ENCODE measurements at regions not wholly inside any gene's neighbourhood (a gene's known extent, or its start where the extent isn't known, plus 50 kb on each side); places are given as distances from the start of the nearest gene placed in this dataset.
"Not testable (repeated sequence)": the region's sequence is repeated elsewhere in the genome, so short reads cannot be mapped to it uniquely, and the experiment has no call there.

GRCh38 chr9:40914772-40915659 lies 213.5 kb downstream of the FOXD4L6 start:
- Histone ChIP-seq H3K9me3 (ENCODE audit: control insufficient read depth in 2 of 2, low read length in 2 of 2) (peaks cover 51 to 72% of the 10 kb centered on the region in 2 experiments), H3K4me3 (ENCODE audit: low read depth, low read length) (no peak overlapping the region), H3K27ac (ENCODE audit: insufficient read depth, low read length, poor library complexity, severe bottlenecking) (no peak overlapping the region), H3K27me3 (ENCODE audit: control insufficient read depth, insufficient read depth, low read length) (no peaks in the 10 kb centered on the region), H3K36me3 (ENCODE audit: control insufficient read depth, insufficient read depth, low read length) (no peaks in the 10 kb centered on the region), H3K4me1 (ENCODE audit: control insufficient read depth, insufficient read depth, low read length, poor library complexity, severe bottlenecking) (no peaks in the 10 kb centered on the region)
- peaks cover 0 to 2% (median under 1%) of the 10 kb centered on the region in 4 donors for H3K4me1 Mint-ChIP-seq
- H3K27ac Mint-ChIP-seq: no peak overlapping the region
- H3K4me3 Mint-ChIP-seq: no peak overlapping the region
- H3K9me3 Mint-ChIP-seq: peaks cover 4 to 94% (median 64%) of the 10 kb centered on the region in 7 donors
- DNase-seq: no peak
- peaks cover 2% of the 10 kb centered on the region for H3K27me3 Mint-ChIP-seq
- ATAC-seq (ENCODE audit: low read depth in 2 of 2): no peak
- H3K36me3 Mint-ChIP-seq: no peaks in the 10 kb centered on the region

GRCh38 chr9:40913928-40914673 lies 214.4 kb downstream of the FOXD4L6 start:
- Histone ChIP-seq H3K4me1 (ENCODE audit: control insufficient read depth, insufficient read depth, low read length, poor library complexity, severe bottlenecking) (no peaks in the 10 kb centered on the region), H3K27ac (ENCODE audit: insufficient read depth, low read length, poor library complexity, severe bottlenecking) (no peak overlapping the region), H3K4me3 (ENCODE audit: low read depth, low read length) (no peak overlapping the region), H3K27me3 (ENCODE audit: control insufficient read depth, insufficient read depth, low read length) (no peaks in the 10 kb centered on the region), H3K36me3 (ENCODE audit: control insufficient read depth, insufficient read depth, low read length) (no peaks in the 10 kb centered on the region), H3K9me3 (ENCODE audit: control insufficient read depth in 2 of 2, low read length in 2 of 2) (peaks cover 57 to 77% of the 10 kb centered on the region in 2 experiments)
- H3K27me3 Mint-ChIP-seq: no peaks in the 10 kb centered on the region
- ATAC-seq (ENCODE audit: low read depth in 2 of 2): no peak
- peaks cover 0 to 2% (median under 1%) of the 10 kb centered on the region in 4 donors for H3K4me1 Mint-ChIP-seq
- no peak overlapping the region for H3K27ac Mint-ChIP-seq
- DNase-seq: no peak
- no peak overlapping the region for H3K4me3 Mint-ChIP-seq
- H3K36me3 Mint-ChIP-seq: no peaks in the 10 kb centered on the region
- peaks cover 4 to 93% (median 55%) of the 10 kb centered on the region in 7 donors for H3K9me3 Mint-ChIP-seq

- H3K9me3 ChIP-seq (ENCODE audit: control insufficient read depth in 2 of 2, low read length in 2 of 2): peaks cover 65 to 86% of the 10 kb centered on the region in 2 experiments
Measured at GRCh38 chr9:40913096-40913719, 215.3 kb downstream of the FOXD4L6 start.

GRCh38 chr9:40912679-40913078 lies 215.8 kb downstream of the FOXD4L6 start:
- not testable (repeated sequence) for H3K4me3 Mint-ChIP-seq; H3K27ac ChIP-seq (ENCODE audit: insufficient read depth, low read length, poor library complexity, severe bottlenecking); H3K4me3 ChIP-seq (ENCODE audit: low read depth, low read length); H3K36me3 ChIP-seq (ENCODE audit: control insufficient read depth, insufficient read depth, low read length); H3K4me1 ChIP-seq (ENCODE audit: control insufficient read depth, insufficient read depth, low read length, poor library complexity, severe bottlenecking); H3K27ac Mint-ChIP-seq; ATAC-seq (ENCODE audit: low read depth in 2 of 2); H3K27me3 Mint-ChIP-seq; H3K4me1 Mint-ChIP-seq; H3K36me3 Mint-ChIP-seq; H3K27me3 ChIP-seq (ENCODE audit: control insufficient read depth, insufficient read depth, low read length); DNase-seq
- peaks cover 5 to 94% (median 59%) of the 10 kb centered on the region in 7 donors for H3K9me3 Mint-ChIP-seq
- H3K9me3 ChIP-seq (ENCODE audit: control insufficient read depth in 2 of 2, low read length in 2 of 2): peaks cover 70 to 91% of the 10 kb centered on the region in 2 experiments

More at GRCh38 chr9:40913096-40913719, 215.3 kb downstream of the FOXD4L6 start:
- Mint-ChIP-seq H3K36me3 (no peaks in the 10 kb centered on the region), H3K9me3 (peaks cover 5 to 94% (median 58%) of the 10 kb centered on the region in 7 donors), H3K4me1 (peaks cover 0 to 2% (median under 1%) of the 10 kb centered on the region in 4 donors), H3K27ac (no peak overlapping the region), H3K27me3 (no peaks in the 10 kb centered on the region), H3K4me3 (no peak overlapping the region)
- H3K4me1 ChIP-seq (ENCODE audit: control insufficient read depth, insufficient read depth, low read length, poor library complexity, severe bottlenecking): no peaks in the 10 kb centered on the region
- no peak for ATAC-seq (ENCODE audit: low read depth in 2 of 2)
- H3K27me3 ChIP-seq (ENCODE audit: control insufficient read depth, insufficient read depth, low read length): no peaks in the 10 kb centered on the region
- no peaks in the 10 kb centered on the region for H3K36me3 ChIP-seq (ENCODE audit: control insufficient read depth, insufficient read depth, low read length)
- no peak overlapping the region for H3K4me3 ChIP-seq (ENCODE audit: low read depth, low read length)
- H3K27ac ChIP-seq (ENCODE audit: insufficient read depth, low read length, poor library complexity, severe bottlenecking): no peak overlapping the region
- DNase-seq: no peak

- H3K27ac Mint-ChIP-seq: no peak overlapping the region
- no peaks in the 10 kb centered on the region for H3K4me1 ChIP-seq (ENCODE audit: control insufficient read depth, insufficient read depth, low read length, poor library complexity, severe bottlenecking)
- no peak for DNase-seq
- no peaks in the 10 kb centered on the region for H3K27me3 Mint-ChIP-seq
- no peak overlapping the region for H3K27ac ChIP-seq (ENCODE audit: insufficient read depth, low read length, poor library complexity, severe bottlenecking)
- peak overlapping the region in 1 of 4 donors; percentile 14 for H3K4me3 Mint-ChIP-seq
- no peaks in the 10 kb centered on the region for H3K27me3 ChIP-seq (ENCODE audit: control insufficient read depth, insufficient read depth, low read length)
- H3K36me3 Mint-ChIP-seq: no peaks in the 10 kb centered on the region
- ATAC-seq (ENCODE audit: low read depth in 2 of 2): no peak
- peaks cover 76 to 100% of the 10 kb centered on the region in 2 experiments for H3K9me3 ChIP-seq (ENCODE audit: control insufficient read depth in 2 of 2, low read length in 2 of 2)
- H3K4me3 ChIP-seq (ENCODE audit: low read depth, low read length): no peak overlapping the region
- H3K4me1 Mint-ChIP-seq: no peaks in the 10 kb centered on the region
- no peaks in the 10 kb centered on the region for H3K36me3 ChIP-seq (ENCODE audit: control insufficient read depth, insufficient read depth, low read length)
- H3K9me3 Mint-ChIP-seq: peaks cover 4 to 98% (median 64%) of the 10 kb centered on the region in 7 donors
Measured at GRCh38 chr9:40911647-40912046, 216.8 kb downstream of the FOXD4L6 start.

GRCh38 chr9:40910995-40911394 lies 217.5 kb downstream of the FOXD4L6 start:
- H3K27ac ChIP-seq (ENCODE audit: insufficient read depth, low read length, poor library complexity, severe bottlenecking); H3K36me3 Mint-ChIP-seq; H3K4me1 ChIP-seq (ENCODE audit: control insufficient read depth, insufficient read depth, low read length, poor library complexity, severe bottlenecking); H3K27ac Mint-ChIP-seq; H3K27me3 ChIP-seq (ENCODE audit: control insufficient read depth, insufficient read depth, low read length); H3K4me3 ChIP-seq (ENCODE audit: low read depth, low read length); H3K36me3 ChIP-seq (ENCODE audit: control insufficient read depth, insufficient read depth, low read length); DNase-seq; H3K27me3 Mint-ChIP-seq; H3K4me1 Mint-ChIP-seq; ATAC-seq (ENCODE audit: low read depth in 2 of 2); H3K4me3 Mint-ChIP-seq: not testable (repeated sequence)
- H3K9me3 Mint-ChIP-seq: peaks cover 4 to 98% (median 67%) of the 10 kb centered on the region in 7 donors
- peaks cover 79 to 99% of the 10 kb centered on the region in 2 experiments for H3K9me3 ChIP-seq (ENCODE audit: control insufficient read depth in 2 of 2, low read length in 2 of 2)

- Histone ChIP-seq H3K27ac (ENCODE audit: insufficient read depth, low read length, poor library complexity, severe bottlenecking) (no peak overlapping the region), H3K27me3 (ENCODE audit: control insufficient read depth, insufficient read depth, low read length) (no peaks in the 10 kb centered on the region), H3K36me3 (ENCODE audit: control insufficient read depth, insufficient read depth, low read length) (no peaks in the 10 kb centered on the region), H3K4me3 (ENCODE audit: low read depth, low read length) (no peak overlapping the region), H3K4me1 (ENCODE audit: control insufficient read depth, insufficient read depth, low read length, poor library complexity, severe bottlenecking) (no peaks in the 10 kb centered on the region), H3K9me3 (ENCODE audit: control insufficient read depth in 2 of 2, low read length in 2 of 2) (peaks cover 82 to 99% of the 10 kb centered on the region in 2 experiments)
- Mint-ChIP-seq H3K27me3 (no peaks in the 10 kb centered on the region), H3K36me3 (no peaks in the 10 kb centered on the region), H3K4me3 (no peak overlapping the region), H3K27ac (no peak overlapping the region), H3K4me1 (no peaks in the 10 kb centered on the region), H3K9me3 (peaks cover 4 to 98% (median 68%) of the 10 kb centered on the region in 7 donors)
- DNase-seq (no peak), ATAC-seq (ENCODE audit: low read depth in 2 of 2) (no peak)
Measured at GRCh38 chr9:40909821-40910220, 218.7 kb downstream of the FOXD4L6 start.

Measured in CD4-positive, CD25-positive, alpha-beta regulatory T cell (primary cell).